Chondrocyte (in vitro differentiated cells): ENCODE measurements at regions not wholly inside any gene's neighbourhood (a gene's known extent, or its start where the extent isn't known, plus 50 kb on each side); places are given as distances from the start of the nearest gene placed in this dataset.

ENCODE experiments used
- DNase-seq: peaks from one replicate; pipeline ENCODE4 v3.0.0; 2021; ENCODE audit warnings: mixed read lengths, low spot score
- H3K27ac Mint-ChIP-seq: one replicate; pipeline ENCODE4 v1.8.0; 2021; ENCODE audit warnings: mild to moderate bottlenecking, moderate library complexity, mixed read lengths; ENCODE audit not compliant: unreplicated experiment
- H3K27me3 Mint-ChIP-seq: 2 replicates; pipeline ENCODE4 v1.8.0; 2021; ENCODE audit warnings: low read depth, mixed read lengths
- H3K36me3 Mint-ChIP-seq: 2 replicates; pipeline ENCODE4 v1.8.0; 2021; ENCODE audit warnings: low read depth, mixed read lengths
- H3K4me1 Mint-ChIP-seq: 2 replicates; pipeline ENCODE4 v1.8.0; 2021; ENCODE audit warnings: low read depth, mild to moderate bottlenecking, mixed read lengths
- H3K4me3 Mint-ChIP-seq: one replicate; pipeline ENCODE4 v1.8.0; 2021; ENCODE audit warnings: mild to moderate bottlenecking, moderate library complexity, mixed read lengths; ENCODE audit not compliant: unreplicated experiment
- H3K9me3 Mint-ChIP-seq: 2 replicates; pipeline ENCODE4 v1.8.0; 2021; ENCODE audit warnings: low read depth, mixed read lengths
- TF ChIP-seq, protein P1 (sequence below): fragments of 200-600 bp; sonication (generic); IDR thresholded peaks from 2 replicates; pipeline ENCODE4 v1.5.0; 2021; ENCODE audit warnings: antibody characterized with exemption, mild to moderate bottlenecking, moderate library complexity

DNA sequence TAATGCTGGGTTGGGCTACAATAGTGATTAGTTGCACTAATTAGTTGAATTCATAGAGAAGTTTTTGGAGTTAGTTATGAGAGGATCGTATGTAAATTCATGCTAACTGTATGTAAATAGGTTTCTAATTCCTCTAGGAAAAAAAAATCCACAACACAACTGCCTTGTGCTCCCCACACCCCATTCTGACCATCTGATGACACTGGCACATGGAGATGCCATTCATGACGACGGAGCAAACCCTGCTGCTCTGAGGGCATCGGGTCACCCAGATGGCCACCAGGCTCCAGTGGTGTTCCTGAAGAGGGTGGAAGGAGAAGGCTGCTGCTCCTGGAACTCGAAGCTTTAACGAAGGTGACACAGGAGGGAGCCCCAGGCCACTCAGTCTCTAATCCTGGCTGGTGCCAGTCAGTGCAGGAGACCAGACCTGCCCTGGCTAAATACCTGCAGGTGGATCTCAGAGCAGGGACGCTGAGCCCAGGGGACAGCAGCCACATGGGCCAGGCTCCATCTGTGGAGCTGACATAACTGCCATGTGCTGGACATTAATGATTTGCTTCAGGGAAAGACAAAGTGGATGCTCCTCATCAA lies 90.3 kb downstream of the FAM50B start:
- no peak overlapping the region for H3K27ac Mint-ChIP-seq
- H3K4me1 Mint-ChIP-seq = no peaks in the 10 kb centered on the region
- no peaks in the 10 kb centered on the region for H3K9me3 Mint-ChIP-seq
- TF ChIP-seq, protein P1, sequence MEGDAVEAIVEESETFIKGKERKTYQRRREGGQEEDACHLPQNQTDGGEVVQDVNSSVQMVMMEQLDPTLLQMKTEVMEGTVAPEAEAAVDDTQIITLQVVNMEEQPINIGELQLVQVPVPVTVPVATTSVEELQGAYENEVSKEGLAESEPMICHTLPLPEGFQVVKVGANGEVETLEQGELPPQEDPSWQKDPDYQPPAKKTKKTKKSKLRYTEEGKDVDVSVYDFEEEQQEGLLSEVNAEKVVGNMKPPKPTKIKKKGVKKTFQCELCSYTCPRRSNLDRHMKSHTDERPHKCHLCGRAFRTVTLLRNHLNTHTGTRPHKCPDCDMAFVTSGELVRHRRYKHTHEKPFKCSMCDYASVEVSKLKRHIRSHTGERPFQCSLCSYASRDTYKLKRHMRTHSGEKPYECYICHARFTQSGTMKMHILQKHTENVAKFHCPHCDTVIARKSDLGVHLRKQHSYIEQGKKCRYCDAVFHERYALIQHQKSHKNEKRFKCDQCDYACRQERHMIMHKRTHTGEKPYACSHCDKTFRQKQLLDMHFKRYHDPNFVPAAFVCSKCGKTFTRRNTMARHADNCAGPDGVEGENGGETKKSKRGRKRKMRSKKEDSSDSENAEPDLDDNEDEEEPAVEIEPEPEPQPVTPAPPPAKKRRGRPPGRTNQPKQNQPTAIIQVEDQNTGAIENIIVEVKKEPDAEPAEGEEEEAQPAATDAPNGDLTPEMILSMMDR = no peak
- H3K27me3 Mint-ChIP-seq = no peaks in the 10 kb centered on the region
- no peak overlapping the region for H3K4me3 Mint-ChIP-seq
- no peaks in the 10 kb centered on the region for H3K36me3 Mint-ChIP-seq
- DNase-seq = no peak

DNA sequence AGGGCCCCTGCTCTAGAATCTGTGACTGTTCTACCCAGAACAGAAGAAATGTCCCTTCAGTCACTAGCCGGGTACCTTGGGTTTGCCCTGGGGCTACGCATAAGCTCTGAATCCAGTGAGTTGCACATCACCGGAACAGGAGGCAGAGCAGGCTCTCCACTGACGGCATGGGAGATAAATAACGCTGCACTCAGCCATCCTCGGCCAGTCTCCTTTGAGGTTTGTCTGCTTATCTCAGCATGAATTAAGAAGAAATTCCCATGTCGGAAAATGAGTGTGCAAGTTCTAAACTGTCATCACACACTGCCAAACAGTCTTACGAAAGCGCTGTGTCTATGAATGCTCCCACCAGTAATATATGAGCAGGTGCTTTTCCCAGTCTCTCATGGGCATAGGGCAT lies 90.8 kb downstream of the FAM50B start:
- H3K36me3 Mint-ChIP-seq = no peaks in the 10 kb centered on the region
- TF ChIP-seq, protein P1 = no peak
- H3K9me3 Mint-ChIP-seq = no peaks in the 10 kb centered on the region
- DNase-seq = no peak
- no peaks in the 10 kb centered on the region for H3K27me3 Mint-ChIP-seq
- no peak overlapping the region for H3K4me3 Mint-ChIP-seq
- H3K27ac Mint-ChIP-seq = no peak overlapping the region
- H3K4me1 Mint-ChIP-seq = peaks cover 3% of the 10 kb centered on the region

DNA sequence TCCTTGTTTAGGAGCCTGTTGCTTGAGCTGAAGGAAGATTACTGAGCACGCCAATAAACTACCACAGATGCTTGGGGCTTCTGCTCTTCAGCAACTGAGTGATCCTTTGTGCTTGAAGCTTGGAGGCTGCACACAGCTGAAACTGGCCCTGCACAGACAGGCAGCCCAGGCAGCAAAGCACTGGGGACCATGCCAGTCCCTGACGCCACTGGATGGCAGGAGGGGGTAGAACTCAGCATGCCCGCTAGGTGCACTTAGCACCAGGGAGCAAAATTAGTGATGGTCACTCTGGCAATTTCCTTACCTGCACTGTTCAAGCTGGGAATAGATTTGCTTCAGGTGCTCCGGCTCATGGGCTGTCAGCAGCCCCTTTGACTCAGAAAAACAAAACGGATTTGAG lies 91.5 kb downstream of the FAM50B start:
- peaks cover 10% of the 10 kb centered on the region for H3K4me1 Mint-ChIP-seq
- no peaks in the 10 kb centered on the region for H3K27me3 Mint-ChIP-seq
- TF ChIP-seq, protein P1 = no peak
- no peak overlapping the region for H3K27ac Mint-ChIP-seq
- no peak for DNase-seq
- no peaks in the 10 kb centered on the region for H3K36me3 Mint-ChIP-seq
- H3K9me3 Mint-ChIP-seq = no peaks in the 10 kb centered on the region
- no peak overlapping the region for H3K4me3 Mint-ChIP-seq

DNA sequence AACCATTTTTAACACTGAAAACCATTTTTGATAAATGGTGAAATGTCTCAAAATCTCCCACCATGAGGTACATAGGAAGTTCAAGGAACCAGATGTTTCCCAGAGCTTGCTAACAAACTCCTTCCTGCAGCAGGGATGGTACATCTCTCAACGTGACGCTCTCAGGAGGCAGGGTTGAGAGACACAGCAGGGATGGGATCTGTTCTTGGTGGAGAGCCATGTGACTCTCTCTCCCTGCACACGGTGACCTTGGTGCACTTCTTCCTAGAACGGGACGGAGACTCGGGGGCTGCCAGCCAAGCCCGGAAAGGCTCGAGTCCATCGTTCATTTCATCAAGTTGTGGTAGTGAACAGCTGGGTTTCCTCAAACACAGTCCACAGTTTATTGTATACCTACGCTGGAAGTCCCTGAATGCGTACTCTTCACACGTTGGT lies 94.2 kb downstream of the FAM50B start:
- H3K4me3 Mint-ChIP-seq = no peak overlapping the region
- TF ChIP-seq, protein P1 = no peak
- DNase-seq = no peak
- peaks cover 10% of the 10 kb centered on the region for H3K4me1 Mint-ChIP-seq
- no peaks in the 10 kb centered on the region for H3K27me3 Mint-ChIP-seq
- no peak overlapping the region for H3K27ac Mint-ChIP-seq
- no peaks in the 10 kb centered on the region for H3K36me3 Mint-ChIP-seq
- H3K9me3 Mint-ChIP-seq = no peaks in the 10 kb centered on the region

DNA sequence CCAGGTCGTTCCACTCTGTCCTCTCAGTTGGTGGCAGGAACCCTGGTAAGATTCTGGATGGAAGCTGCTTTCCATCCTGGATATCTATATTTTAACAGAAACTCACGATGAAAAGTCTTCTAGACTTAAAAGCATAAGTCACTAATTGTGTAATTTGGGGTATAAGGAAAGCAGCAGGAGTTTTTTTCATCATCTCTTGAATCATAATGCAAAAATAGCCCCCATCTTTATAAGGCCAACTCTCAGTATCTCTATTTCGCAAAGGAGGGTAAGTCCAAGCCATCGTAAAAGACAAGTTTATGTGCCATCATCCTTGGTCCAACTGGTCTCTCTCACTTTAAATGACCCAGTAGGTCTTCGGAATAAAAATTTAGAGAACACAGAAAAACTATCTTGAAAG lies 95.1 kb downstream of the FAM50B start:
- Mint-ChIP-seq H3K27me3 (no peaks in the 10 kb centered on the region), H3K27ac (no peak overlapping the region), H3K36me3 (no peaks in the 10 kb centered on the region), H3K4me1 (peaks cover 13% of the 10 kb centered on the region), H3K4me3 (no peak overlapping the region), H3K9me3 (no peaks in the 10 kb centered on the region)
- TF ChIP-seq, protein P1 = no peak
- DNase-seq = no peak
